ENCODE measurements at regions not wholly inside any gene's neighbourhood (a gene's known extent, or its start where the extent isn't known, plus 50 kb on each side); places are given as distances from the start of the nearest gene placed in this dataset.
"Not testable (repeated sequence)": the region's sequence is repeated elsewhere in the genome, so short reads cannot be mapped to it uniquely, and the experiment has no call there.

- no peak for FAIRE-seq
Measured at GRCh38 chr2:240191001-240191400, 50.5 kb upstream of the OTOS start.

DNA sequence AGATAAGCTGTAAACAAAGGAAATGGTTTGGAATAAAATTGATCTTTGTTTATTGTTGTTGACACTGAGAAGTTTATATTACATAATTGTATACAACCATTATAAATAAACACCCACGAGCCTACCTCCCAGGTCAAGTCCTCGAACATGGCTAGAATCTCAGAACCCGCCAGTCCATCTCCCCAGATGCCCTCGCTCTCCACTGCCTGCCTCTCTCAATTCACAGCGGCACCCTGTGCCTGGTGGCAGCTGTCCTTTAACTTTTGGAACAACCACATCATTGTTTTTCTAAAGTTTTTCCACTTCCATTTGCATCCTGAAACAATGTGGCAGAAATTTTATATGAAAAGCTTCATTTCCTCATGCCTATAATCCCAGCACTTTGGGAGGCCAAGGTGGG, 52.2 kb upstream of the OTOS start:
- DNase-seq (ENCODE audit: insufficient read length, low spot score) (no peak), FAIRE-seq (no peak)

More at GRCh38 chr2:240191001-240191400, 50.5 kb upstream of the OTOS start:
- DNase-seq (ENCODE audit: insufficient read length, low spot score), result no peak

DNA sequence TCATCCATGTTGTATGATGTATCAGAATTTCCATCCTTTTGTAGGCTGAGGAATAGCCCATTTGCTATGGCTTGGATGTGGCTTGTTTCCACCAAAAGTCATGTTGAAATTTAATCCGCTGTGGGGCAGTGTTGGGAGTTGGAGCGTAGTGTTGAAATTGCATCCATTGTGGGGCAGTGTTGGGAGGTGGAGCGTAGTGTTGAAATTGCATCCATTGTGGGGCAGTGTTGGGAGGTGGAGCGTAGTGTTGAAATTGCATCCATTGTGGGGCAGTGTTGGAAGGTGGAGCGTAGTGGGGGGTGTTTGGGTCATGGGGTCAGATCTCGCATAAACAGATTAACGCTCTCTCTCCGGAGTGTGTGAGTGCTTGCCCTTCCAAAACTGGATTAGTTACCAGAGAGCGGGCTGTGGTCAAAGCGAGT, 53.9 kb upstream of the OTOS start:
- not testable (repeated sequence) for FAIRE-seq; DNase-seq (ENCODE audit: insufficient read length, low spot score)

- DNase-seq (ENCODE audit: insufficient read length, low spot score) (no peak), FAIRE-seq (no peak)
Measured at GRCh38 chr2:240195316-240195861, 54.9 kb upstream of the OTOS start.

- no peak for FAIRE-seq
Measured at GRCh38 chr2:240196716-240197461, 56.4 kb upstream of the OTOS start.

DNA sequence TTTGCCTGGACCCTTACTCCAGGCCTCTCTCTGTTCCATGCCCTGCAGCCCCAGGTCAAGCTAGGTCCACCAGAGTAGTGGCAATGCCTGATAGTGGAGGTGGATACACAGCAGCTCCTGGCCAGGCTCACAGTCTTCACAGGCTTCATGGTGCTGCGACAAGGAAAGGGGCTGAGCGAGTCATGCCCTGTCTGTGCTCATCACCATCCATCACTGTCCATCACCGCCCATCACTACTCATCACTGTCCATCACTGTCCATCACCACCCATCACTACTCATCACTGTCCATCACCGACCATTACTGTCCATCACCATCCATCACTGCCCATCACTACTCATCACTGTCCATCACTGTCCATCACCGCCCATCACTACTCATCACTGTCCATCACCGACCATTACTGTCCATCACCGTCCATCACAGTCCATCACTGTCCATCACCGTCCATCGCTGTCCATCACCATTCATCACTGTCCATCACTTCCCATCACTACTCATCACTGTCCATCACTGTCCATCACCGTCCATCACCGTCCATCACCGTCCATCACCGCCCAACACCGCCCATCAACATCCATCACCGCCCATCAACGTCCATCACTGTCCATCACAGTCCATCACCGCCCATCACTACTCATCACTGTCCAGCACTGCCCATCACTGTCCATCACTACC, 57.1 kb upstream of the OTOS start:
- FAIRE-seq (no peak), DNase-seq (ENCODE audit: insufficient read length, low spot score) (no peak)

More at GRCh38 chr2:240196716-240197461, 56.4 kb upstream of the OTOS start:
- no peak for DNase-seq (ENCODE audit: insufficient read length, low spot score)

DNA sequence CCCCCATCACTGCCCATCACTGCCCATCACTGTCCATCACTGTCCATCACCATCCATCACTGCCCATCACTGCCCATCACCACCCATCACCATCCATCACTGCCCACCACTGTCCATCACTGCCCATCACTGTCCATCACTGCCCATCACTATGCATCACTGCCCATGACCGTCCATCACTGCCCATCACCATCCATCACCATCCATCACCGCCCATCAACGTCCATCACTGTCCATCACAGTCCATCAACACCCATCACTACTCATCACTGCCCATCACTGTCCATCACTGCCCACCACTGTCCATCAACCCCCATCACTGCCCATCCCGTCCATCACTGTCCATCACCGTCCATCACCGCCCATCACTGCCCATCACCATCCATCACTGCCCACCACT, 57.8 kb upstream of the OTOS start:
- FAIRE-seq, result no peak

DNA sequence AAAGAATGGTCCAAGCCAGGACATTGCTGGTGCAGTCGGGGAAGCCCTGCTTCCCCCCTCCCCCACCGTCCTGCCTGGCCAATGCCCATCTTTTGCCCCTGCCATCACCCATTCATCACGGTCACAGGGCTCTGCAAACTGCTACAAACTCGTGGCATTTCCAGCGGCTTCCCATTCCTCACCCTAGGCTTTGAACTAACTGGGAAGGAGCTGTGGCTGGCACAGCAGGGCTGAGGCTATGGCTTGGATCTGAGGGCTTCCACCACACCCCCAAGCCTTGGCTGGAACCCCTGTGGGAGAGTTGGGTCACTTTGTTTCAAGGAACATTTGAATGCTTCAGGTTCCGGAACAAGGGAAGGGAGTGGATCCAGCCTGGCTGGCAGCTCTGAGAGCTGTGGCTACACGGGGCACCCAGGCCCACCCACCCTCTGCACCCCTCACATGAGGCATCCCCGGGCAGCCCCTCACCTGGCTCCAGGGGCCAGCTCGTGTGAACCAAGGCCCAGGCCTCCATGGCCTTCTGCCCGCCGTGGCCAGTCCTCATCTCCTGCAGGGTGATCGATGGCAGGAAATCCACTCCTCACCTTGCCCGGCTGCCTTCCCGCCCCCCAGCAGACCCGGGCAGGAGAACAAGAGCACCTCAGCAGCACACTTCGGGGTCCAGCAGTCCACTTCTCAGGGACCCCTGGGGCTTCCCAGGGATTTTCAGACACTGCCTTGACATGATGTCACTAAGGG, 58.8 kb upstream of the OTOS start:
- no peak for FAIRE-seq
- DNase-seq (ENCODE audit: insufficient read length, low spot score), result no peak

More for the DNA sequence above, 57.8 kb upstream of the OTOS start:
- no peak for DNase-seq (ENCODE audit: insufficient read length, low spot score)

DNA sequence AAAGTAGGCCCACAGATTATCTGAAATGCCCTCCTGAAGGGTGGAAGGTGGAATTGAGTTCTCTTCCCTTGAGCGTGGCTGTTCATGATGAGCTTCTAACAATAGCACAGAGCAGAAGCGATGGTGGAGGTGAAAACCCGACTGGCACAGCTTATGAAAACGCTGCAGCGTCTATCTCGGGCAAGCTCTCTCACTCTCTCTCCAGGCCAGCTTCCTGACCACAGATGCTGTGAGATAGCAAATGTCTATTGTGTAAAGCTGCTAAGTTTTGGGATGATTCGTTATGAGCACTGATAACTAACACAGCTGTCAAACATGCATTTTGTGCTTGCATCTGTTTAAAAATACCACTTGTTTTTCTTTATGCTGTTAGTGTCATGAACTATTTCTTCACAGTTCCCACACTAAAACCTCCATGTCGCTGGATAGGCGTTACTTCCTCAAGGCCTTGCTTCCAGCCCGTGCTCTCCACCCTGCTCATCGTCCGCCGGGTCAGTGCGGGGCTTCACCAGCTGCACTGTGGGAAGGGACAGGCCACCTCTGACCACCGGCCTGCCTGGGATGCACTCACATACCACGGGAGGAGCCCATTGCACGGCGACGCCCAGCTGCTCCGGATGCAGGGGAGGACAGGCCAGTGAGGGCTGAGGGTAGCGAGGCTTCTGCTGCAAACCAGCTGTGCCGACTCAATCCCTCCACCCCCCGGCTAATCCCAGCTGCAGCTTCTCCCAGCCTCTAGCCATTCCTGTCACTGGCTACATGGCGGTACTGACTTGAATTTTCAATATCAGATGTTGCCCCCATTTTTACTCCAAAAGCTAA, 60.0 kb upstream of the OTOS start:
- DNase-seq (ENCODE audit: insufficient read length, low spot score), result no peak
- FAIRE-seq, result no peak

DNA sequence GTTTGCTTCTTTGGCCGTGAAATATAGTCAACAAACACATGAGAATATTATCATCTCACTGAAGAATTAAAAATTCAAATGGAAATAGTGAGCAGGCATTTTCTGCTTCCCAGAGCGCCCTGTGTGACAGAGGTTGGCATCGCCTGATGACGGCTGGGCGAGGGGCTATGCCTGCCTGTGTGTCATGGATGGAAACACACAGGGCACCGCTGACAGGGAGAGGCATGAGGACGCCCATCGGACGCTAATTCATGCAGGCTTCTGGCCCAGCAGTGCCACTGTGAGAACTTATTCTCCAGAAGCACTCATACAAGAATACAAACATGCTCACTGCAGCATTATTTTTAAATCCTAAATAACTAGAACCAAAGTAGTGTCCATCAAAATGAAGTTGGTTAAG, 61.4 kb upstream of the OTOS start:
- no peak for DNase-seq (ENCODE audit: insufficient read length, low spot score)
- no peak for FAIRE-seq

DNA sequence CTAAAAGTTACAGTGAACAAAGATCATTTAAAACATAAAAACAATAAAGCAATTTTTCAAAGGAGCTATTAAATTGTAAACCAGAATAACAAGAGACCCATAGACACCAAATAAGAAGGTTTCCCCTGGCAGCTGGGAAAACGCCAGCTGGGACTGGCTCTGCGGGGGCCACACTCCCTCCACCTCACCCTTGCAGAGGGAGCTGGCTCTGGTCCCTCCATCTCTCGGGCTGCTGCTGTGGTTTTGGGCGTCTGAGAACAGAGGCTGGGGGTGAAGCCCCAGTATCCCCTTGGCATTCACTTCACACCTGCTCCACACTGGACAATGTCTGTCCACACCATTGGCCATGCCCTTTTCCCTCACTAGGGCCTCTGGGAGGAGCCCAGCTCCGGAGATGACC, 62.1 kb upstream of the OTOS start:
- DNase-seq (ENCODE audit: insufficient read length, low spot score) (no peak), FAIRE-seq (no peak)

DNA sequence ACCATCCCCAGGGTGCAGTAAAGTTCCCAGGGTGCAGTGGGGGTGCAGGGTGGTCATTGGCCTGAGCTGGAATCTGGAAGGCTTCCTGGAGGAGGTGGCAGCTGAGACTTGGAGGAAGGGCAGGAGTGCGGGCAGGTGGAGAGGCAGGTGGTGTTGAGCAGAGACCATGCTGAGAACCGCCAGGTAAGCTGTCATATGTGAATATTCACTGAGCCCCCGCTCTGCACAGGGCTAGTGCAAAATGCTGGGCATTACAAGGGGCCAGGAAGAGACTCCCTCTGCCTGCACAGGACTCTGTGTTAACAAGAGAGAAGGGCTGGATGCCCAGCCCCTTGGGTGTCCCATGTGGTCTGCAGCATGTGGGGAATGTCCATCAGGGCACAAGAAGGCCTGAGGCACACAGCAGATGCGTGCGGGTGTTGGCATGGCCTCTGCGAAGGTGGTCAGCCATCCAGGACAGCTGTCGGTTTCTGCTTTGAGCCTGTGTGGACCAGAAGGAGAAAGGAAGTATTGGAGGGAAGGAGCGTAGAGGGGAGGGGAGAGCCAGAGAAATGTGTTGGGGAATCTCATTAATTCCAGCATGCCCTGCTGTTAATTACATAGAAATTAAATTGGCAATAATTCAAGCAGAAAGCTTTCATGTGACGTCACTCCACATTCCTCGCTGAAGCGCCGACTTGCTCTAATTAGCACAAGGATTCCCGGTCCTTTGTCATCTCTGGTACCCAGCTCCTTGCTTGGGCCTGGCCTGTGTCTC, 62.8 kb upstream of the OTOS start:
- FAIRE-seq (no peak), DNase-seq (ENCODE audit: insufficient read length, low spot score) (no peak)

DNA sequence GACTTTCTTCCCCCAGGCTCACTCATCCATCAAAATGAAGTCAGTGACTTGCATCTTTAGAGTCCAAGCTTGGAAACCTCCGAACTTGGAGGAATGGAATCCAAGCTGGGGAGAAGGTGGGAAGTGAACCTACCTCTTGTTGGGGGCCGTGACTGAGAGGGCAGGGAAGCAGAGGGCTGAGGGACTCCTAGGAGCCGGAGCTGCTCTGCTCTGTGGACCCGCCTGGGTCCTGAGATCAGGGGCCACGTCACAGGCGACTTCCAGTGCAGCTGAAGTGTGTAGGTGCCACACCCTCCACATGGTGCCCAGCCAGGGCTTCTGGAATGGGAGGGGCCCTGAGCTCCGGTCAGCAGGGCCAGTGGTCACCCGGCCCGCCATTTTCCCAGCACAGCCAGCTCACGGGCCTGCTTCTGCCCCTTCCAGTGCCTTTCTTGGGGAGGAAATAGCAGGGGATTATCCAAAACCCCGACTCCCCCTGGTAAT, 63.4 kb upstream of the OTOS start:
- FAIRE-seq, result no peak
- no peak for DNase-seq (ENCODE audit: insufficient read length, low spot score)

GRCh38 chr2:240204431-240205276, 64.2 kb upstream of the OTOS start:
- DNase-seq (ENCODE audit: insufficient read length, low spot score) (no peak), FAIRE-seq (no peak)

- DNase-seq (ENCODE audit: insufficient read length, low spot score) (no peak), FAIRE-seq (no peak)
Measured at GRCh38 chr2:240205348-240205747, 64.9 kb upstream of the OTOS start.

DNA sequence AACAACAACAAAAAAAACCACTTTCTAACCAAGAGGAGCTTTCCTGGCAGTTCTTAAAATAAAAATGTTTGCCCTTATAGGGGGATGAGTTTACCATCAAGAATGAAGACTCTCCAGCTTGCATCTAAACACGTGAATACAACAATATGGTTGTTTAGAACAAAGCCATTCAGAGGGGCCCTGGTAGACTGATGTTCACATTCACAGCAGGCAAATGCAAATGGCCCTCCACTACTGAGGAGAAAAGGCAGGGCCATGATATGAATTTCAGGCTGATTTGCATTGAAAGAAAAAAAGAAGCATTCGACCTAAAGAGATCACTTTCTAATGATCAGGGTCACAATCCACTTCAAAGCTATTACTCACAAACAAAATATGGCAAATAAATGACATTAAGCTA, 65.3 kb upstream of the OTOS start:
- no peak for DNase-seq (ENCODE audit: insufficient read length, low spot score)

GRCh38 chr2:240206630-240207029, 66.2 kb upstream of the OTOS start:
- FAIRE-seq, result no peak
- DNase-seq (ENCODE audit: insufficient read length, low spot score), result no peak

More for the DNA sequence above, 65.3 kb upstream of the OTOS start:
- no peak for FAIRE-seq

DNA sequence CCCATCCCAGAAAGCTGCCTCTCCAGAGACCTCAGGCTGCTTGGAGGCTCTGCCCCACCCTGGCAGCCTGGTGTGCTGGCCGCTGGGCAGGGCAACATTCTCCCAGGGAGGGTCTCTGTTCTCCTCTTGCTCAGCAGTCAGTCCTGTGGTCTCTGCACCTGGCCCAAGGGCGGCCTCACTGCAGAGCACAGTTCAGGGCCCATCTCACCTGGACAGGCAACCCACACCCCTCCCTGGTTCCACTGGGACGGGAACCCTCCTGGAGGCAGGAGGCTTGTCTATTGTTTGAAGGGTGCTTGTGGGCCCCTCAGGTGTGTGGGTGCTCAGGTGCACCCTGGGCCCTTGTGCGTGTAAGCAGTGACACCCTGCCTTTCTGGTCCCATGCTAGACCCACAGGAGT, 67.2 kb upstream of the OTOS start:
- FAIRE-seq, result no peak
- DNase-seq (ENCODE audit: insufficient read length, low spot score), result no peak

- FAIRE-seq, result no peak
- DNase-seq (ENCODE audit: insufficient read length, low spot score), result no peak
Measured at GRCh38 chr2:240208096-240208495, 67.6 kb upstream of the OTOS start.
